ENCODE measurements at regions not wholly inside any gene's neighbourhood (a gene's known extent, or its start where the extent isn't known, plus 50 kb on each side); places are given as distances from the start of the nearest gene placed in this dataset.

- TF ChIP-seq CTCF (IDR thresholded peaks at IDR 0.05) (no peak), POLR2A (IDR thresholded peaks at IDR 0.05) (no peak)
Measured at GRCh38 chr4:17218786-17219185, 293.1 kb downstream of the QDPR start.
